Uterus (tissue), 3 donors: ENCODE measurements at regions not wholly inside any gene's neighbourhood (a gene's known extent, or its start where the extent isn't known, plus 50 kb on each side); places are given as distances from the start of the nearest gene placed in this dataset.

ENCODE experiments used
- DNase-seq, 2 donors: peaks; one replicate each; pipeline ENCODE4 v3.0.0-alpha.2; 2019 to 2020
- H3K27ac ChIP-seq, 2 donors: fragments of 200-600 bp; sonication (generic); 1 replicate in 1 of 2; 2 replicates in 1 of 2; pipeline ENCODE4 v1.5.1; 2016 to 2018
- H3K27me3 ChIP-seq, 2 donors: fragments of 200-600 bp; sonication (generic); one replicate each; pipeline ENCODE4 v1.5.1; 2018 to 2019; ENCODE audit warnings: control low read depth in 1 of 2
- H3K36me3 ChIP-seq, 2 donors: fragments of 200-600 bp; sonication (generic); one replicate each; pipeline ENCODE4 v1.5.1; 2019; ENCODE audit warnings: control low read depth in 1 of 2
- H3K4me1 ChIP-seq, 2 donors: fragments of 200-600 bp; sonication (generic); one replicate each; pipeline ENCODE4 v1.5.1; 2018 to 2019; ENCODE audit warnings: control low read depth in 1 of 2
- H3K4me3 ChIP-seq, 2 donors: fragments of 200-600 bp; sonication (generic); 1 replicate in 1 of 2; 2 replicates in 1 of 2; pipeline ENCODE4 v1.5.1; 2018 to 2019; ENCODE audit warnings: mild to moderate bottlenecking in 1 of 2
- H3K9me3 ChIP-seq, 2 donors: fragments of 200-600 bp; sonication (generic); one replicate each; pipeline ENCODE4 v1.5.1; 2019; ENCODE audit warnings: control low read depth in 1 of 2
- POLR2A ChIP-seq, 2 donors: fragments of 450-650 bp; IDR thresholded peaks; one replicate each; pipeline ENCODE4 v1.6.1; 2016; ENCODE audit warnings: antibody characterized with exemption in 2 of 2, mild to moderate bottlenecking in 1 of 2, moderate library complexity in 1 of 2
- intact Hi-C: fragments of 100-400 bp; cut with DNase I; formaldehyde crosslinking; loops from one replicate; pipeline ENCODE4 v1.15.1; 2023; ENCODE audit warnings: low total_unique reads
- TF ChIP-seq, protein P1 (sequence below), 4 experiments: fragments of 200-600 bp in 2 of 4; fragments of 450-650 bp in 2 of 4; sonication (generic) in 2 of 4; IDR thresholded peaks; one replicate each; pipeline ENCODE4 v1.5.1; 2016 to 2019; ENCODE audit warnings: antibody characterized with exemption in 4 of 4, mild to moderate bottlenecking in 2 of 4, moderate library complexity in 1 of 4
- donor health status: DM: yes; HTN: yes; CAD: no.

DNA sequence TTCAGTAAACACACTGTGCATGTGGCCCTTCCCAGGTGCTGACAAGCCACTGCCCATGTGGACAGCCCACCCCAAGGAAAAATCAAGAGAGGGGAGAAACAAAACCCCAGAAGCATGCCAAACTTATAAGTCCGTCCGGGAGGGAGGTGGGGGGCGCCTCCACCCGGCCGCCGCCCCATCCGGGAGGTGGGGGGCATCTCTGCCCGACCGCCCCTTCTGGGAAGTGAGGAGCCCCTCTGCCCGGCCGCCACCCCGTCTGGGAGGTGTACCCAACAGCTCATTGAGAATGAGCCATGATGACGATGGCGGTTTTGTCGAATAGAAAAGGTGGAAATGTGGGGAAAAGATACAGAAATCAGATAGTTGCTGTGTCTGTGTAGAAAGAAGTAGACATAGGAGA is 53.8 kb upstream of the C2CD4B start:
- H3K27me3 ChIP-seq, result no peaks in the 10 kb centered on the region
- intact Hi-C loops, result no loop called here
- H3K4me3 ChIP-seq, result no peak overlapping the region
- no peaks in the 10 kb centered on the region for H3K4me1 ChIP-seq
- no peak overlapping the region for H3K27ac ChIP-seq
- no peak for TF ChIP-seq POLR2A (IDR thresholded peaks at IDR 0.05)
- H3K9me3 ChIP-seq, result no peaks in the 10 kb centered on the region
- no peak for DNase-seq
- no peaks in the 10 kb centered on the region for H3K36me3 ChIP-seq

DNA sequence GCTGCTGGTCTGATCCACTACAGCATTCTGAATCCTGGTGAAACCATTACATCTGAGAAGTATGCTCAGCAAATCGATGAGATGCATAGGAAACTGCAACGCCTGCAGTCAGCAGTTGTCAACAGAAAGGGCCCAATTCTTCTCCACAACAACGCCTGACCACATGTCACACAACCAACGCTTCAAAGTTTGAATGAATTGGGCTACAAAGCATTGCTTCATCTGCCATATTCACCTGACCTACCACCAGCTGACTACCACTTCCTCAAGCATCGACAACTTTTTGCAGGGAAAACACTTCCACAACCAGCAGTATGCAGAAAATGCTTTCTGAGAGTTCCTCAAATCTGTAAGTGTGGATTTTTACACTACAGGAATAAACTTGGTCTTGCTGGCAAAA is 54.7 kb upstream of the C2CD4B start:
- Histone ChIP-seq H3K36me3 (no peaks in the 10 kb centered on the region), H3K9me3 (no peaks in the 10 kb centered on the region), H3K4me1 (no peaks in the 10 kb centered on the region), H3K27me3 (no peaks in the 10 kb centered on the region), H3K4me3 (no peak overlapping the region), H3K27ac (no peak overlapping the region)
- intact Hi-C loops, result no loop called here
- no peak for DNase-seq
- TF ChIP-seq POLR2A (IDR thresholded peaks at IDR 0.05), result no peak
- TF ChIP-seq, protein P1, sequence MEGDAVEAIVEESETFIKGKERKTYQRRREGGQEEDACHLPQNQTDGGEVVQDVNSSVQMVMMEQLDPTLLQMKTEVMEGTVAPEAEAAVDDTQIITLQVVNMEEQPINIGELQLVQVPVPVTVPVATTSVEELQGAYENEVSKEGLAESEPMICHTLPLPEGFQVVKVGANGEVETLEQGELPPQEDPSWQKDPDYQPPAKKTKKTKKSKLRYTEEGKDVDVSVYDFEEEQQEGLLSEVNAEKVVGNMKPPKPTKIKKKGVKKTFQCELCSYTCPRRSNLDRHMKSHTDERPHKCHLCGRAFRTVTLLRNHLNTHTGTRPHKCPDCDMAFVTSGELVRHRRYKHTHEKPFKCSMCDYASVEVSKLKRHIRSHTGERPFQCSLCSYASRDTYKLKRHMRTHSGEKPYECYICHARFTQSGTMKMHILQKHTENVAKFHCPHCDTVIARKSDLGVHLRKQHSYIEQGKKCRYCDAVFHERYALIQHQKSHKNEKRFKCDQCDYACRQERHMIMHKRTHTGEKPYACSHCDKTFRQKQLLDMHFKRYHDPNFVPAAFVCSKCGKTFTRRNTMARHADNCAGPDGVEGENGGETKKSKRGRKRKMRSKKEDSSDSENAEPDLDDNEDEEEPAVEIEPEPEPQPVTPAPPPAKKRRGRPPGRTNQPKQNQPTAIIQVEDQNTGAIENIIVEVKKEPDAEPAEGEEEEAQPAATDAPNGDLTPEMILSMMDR (IDR thresholded peaks at IDR 0.05), result no peak

DNA sequence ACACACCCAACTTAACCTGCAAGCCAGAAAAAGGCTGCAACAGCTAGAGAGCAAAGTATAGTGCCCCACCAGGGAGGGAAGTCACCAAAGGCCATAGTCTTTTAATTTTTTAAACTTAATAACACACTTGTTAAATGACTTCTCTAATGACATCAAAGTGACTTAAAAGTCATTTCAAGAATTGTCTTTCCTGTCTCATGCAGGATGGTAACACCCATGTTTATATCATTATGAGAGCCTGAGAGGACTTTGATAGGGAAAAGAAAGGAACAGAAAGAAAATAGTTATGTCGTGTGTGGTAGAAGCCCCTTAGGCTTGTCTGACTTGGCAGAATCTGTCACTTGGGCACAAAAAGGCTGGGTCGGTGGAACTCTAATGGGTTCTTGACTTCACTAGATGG is 57.9 kb upstream of the C2CD4B start:
- intact Hi-C loops, result no loop called here
- no peaks in the 10 kb centered on the region for H3K9me3 ChIP-seq
- H3K4me3 ChIP-seq, result no peak overlapping the region
- no peaks in the 10 kb centered on the region for H3K4me1 ChIP-seq
- no peaks in the 10 kb centered on the region for H3K27me3 ChIP-seq
- H3K27ac ChIP-seq, result no peak overlapping the region
- no peaks in the 10 kb centered on the region for H3K36me3 ChIP-seq
- DNase-seq, result no peak
- TF ChIP-seq, protein P1 (IDR thresholded peaks at IDR 0.05), result no peak
- no peak for TF ChIP-seq POLR2A (IDR thresholded peaks at IDR 0.05)

- no peak overlapping the region for H3K4me3 ChIP-seq
- H3K36me3 ChIP-seq, result no peaks in the 10 kb centered on the region
- no peak for DNase-seq
- H3K4me1 ChIP-seq, result no peaks in the 10 kb centered on the region
- TF ChIP-seq POLR2A (IDR thresholded peaks at IDR 0.05), result no peak
- TF ChIP-seq, protein P1 (IDR thresholded peaks at IDR 0.05), result no peak
- no peak overlapping the region for H3K27ac ChIP-seq
- no peaks in the 10 kb centered on the region for H3K9me3 ChIP-seq
- intact Hi-C loops, result no loop called here
- H3K27me3 ChIP-seq, result no peaks in the 10 kb centered on the region
Measured at GRCh38 chr15:62228604-62229003, 63.5 kb upstream of the C2CD4B start.

DNA sequence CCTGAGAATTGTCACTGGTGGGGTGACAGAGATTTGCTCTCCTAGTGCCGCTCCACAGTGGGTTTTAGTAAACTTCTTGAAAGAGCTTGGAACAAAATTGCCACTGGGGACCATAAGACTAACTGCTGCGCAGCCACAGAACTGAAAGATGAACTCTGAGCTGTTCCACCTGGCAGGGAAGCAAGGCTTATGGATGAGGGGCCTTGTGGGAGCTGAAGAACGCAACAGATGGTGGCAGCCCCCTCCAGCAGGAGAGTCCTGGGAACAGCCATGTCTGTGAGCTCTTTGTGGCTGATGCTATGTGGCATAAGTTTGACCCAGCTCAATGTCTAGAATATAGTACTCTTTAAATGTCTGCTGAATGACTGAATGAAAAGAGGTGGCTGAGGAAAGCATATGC is 66.8 kb upstream of the C2CD4B start:
- Histone ChIP-seq H3K4me1 (no peaks in the 10 kb centered on the region), H3K4me3 (no peak overlapping the region), H3K9me3 (no peaks in the 10 kb centered on the region), H3K27ac (no peak overlapping the region), H3K36me3 (no peaks in the 10 kb centered on the region), H3K27me3 (no peaks in the 10 kb centered on the region)
- TF ChIP-seq POLR2A (IDR thresholded peaks at IDR 0.05), result no peak
- TF ChIP-seq, protein P1 (IDR thresholded peaks at IDR 0.05), result no peak
- intact Hi-C loops, result no loop called here
- DNase-seq, result no peak
